ENCODE measurements at regions not wholly inside any gene's neighbourhood (a gene's known extent, or its start where the extent isn't known, plus 50 kb on each side); places are given as distances from the start of the nearest gene placed in this dataset.
"Not testable (repeated sequence)": the region's sequence is repeated elsewhere in the genome, so short reads cannot be mapped to it uniquely, and the experiment has no call there.

GRCh38 chr2:64888591-64889309, 100.4 kb upstream of the SLC1A4 start:
- DNase-seq, result no peak

GRCh38 chr2:64889803-64890202, 99.4 kb upstream of the SLC1A4 start:
- DNase-seq, result no peak

GRCh38 chr2:64896572-64896971, 92.6 kb upstream of the SLC1A4 start:
- DNase-seq, result not testable (repeated sequence)

- peak; percentile 36 for DNase-seq
Measured at GRCh38 chr2:64899081-64899865, 89.9 kb upstream of the SLC1A4 start.

GRCh38 chr2:64899876-64900275, 89.3 kb upstream of the SLC1A4 start:
- peak; percentile 31 for DNase-seq

- DNase-seq, result no peak
Measured at GRCh38 chr2:64904413-64905329, 84.5 kb upstream of the SLC1A4 start.

GRCh38 chr2:64905338-64906024, 83.7 kb upstream of the SLC1A4 start:
- DNase-seq, result no peak

GRCh38 chr2:64906853-64907536, 82.2 kb upstream of the SLC1A4 start:
- DNase-seq, result no peak

- DNase-seq, result no peak
Measured at GRCh38 chr2:64908406-64908805, 80.8 kb upstream of the SLC1A4 start.

- DNase-seq, result no peak
Measured at GRCh38 chr2:64910523-64910922, 78.7 kb upstream of the SLC1A4 start.

GRCh38 chr2:64910972-64911433, 78.2 kb upstream of the SLC1A4 start:
- no peak for DNase-seq

- DNase-seq, result peak; percentile 66
Measured at GRCh38 chr2:64913357-64913869, 75.8 kb upstream of the SLC1A4 start.

- DNase-seq, result no peak
Measured at GRCh38 chr2:64914247-64914646, 75.0 kb upstream of the SLC1A4 start.

GRCh38 chr2:64914735-64915509, 74.3 kb upstream of the SLC1A4 start:
- DNase-seq, result no peak

- no peak for DNase-seq
Measured at GRCh38 chr2:64915510-64915900, 73.7 kb upstream of the SLC1A4 start.

- DNase-seq, result no peak
Measured at GRCh38 chr2:64918220-64918886, 70.8 kb upstream of the SLC1A4 start.

GRCh38 chr2:64919261-64919660, 69.9 kb upstream of the SLC1A4 start:
- DNase-seq, result no peak

GRCh38 chr2:64922482-64923384, 66.5 kb upstream of the SLC1A4 start:
- no peak for DNase-seq

- no peak for DNase-seq
Measured at GRCh38 chr2:64923385-64923710, 65.9 kb upstream of the SLC1A4 start.
